Left cardiac atrium (tissue), 4 donors: ENCODE measurements at regions not wholly inside any gene's neighbourhood (a gene's known extent, or its start where the extent isn't known, plus 50 kb on each side); places are given as distances from the start of the nearest gene placed in this dataset.
A peak's percentile ranks its signal among the peaks of the same experiment; 100 is the strongest.
"Not testable (repeated sequence)": the region's sequence is repeated elsewhere in the genome, so short reads cannot be mapped to it uniquely, and the experiment has no call there.

Source experiments
- ATAC-seq, 2 donors: fragments of 200-7000 bp; cut with Tn5 transposase; one replicate each; pipeline ENCODE4 v1.9.1; 2020; ENCODE audit warnings: mild to moderate bottlenecking in 2 of 2, moderate library complexity in 2 of 2
- DNase-seq: peaks from one replicate; pipeline ENCODE4 v3.0.0-alpha.2; 2020
- intact Hi-C, 2 donors: fragments of 100-400 bp; cut with DNase I; formaldehyde crosslinking; loops; one replicate each; pipeline versions ENCODE4 v1.14.1 to v1.15.1; 2022 to 2023
- donor health status: DM: no; HTN: yes; CAD: no.
- donor health status: DM: no; HTN: yes; CAD: no; lungs with severe emphysema.
- donor health status: DM: yes; HTN: yes; CAD: no.
- donor health status: Dilated cardiomyopathy.

GRCh38 chr1:189764391-189765320, 713.0 kb downstream of the BRINP3 start:
- no peak for DNase-seq
- intact Hi-C loops = no loop called here
- no peak for ATAC-seq

- DNase-seq (no peak), ATAC-seq (no peak)
- intact Hi-C loops = no loop called here
These were observed 708.2 kb downstream of the BRINP3 start for GRCh38 chr1:189769448-189769847.

GRCh38 chr1:189774721-189775287, 702.9 kb downstream of the BRINP3 start:
- ATAC-seq (no peak), DNase-seq (no peak)
- intact Hi-C loops = no loop called here

GRCh38 chr1:189775343-189775742, 702.3 kb downstream of the BRINP3 start:
- no peak for DNase-seq
- intact Hi-C loops = no loop called here
- peak in 1 of 2 donors; percentile 81 for ATAC-seq

- intact Hi-C loops = no loop called here
- DNase-seq (no peak), ATAC-seq (no peak)
These were observed 698.6 kb downstream of the BRINP3 start for GRCh38 chr1:189779034-189779433.

GRCh38 chr1:189782295-189782694, 695.4 kb downstream of the BRINP3 start:
- ATAC-seq (no peak), DNase-seq (no peak)
- intact Hi-C loops = no loop called here

- intact Hi-C loops = no loop called here
- ATAC-seq (no peak), DNase-seq (no peak)
These were observed 694.2 kb downstream of the BRINP3 start for GRCh38 chr1:189783456-189783855.

GRCh38 chr1:189786761-189787160, 690.9 kb downstream of the BRINP3 start:
- intact Hi-C loops = no loop called here
- ATAC-seq = no peak
- no peak for DNase-seq

GRCh38 chr1:189787201-189787600, 690.5 kb downstream of the BRINP3 start:
- no peak for ATAC-seq
- no peak for DNase-seq
- intact Hi-C loops = no loop called here

GRCh38 chr1:189790335-189790734, 687.3 kb downstream of the BRINP3 start:
- DNase-seq (no peak), ATAC-seq (no peak)
- intact Hi-C loops = no loop called here

GRCh38 chr1:189803364-189803763, 674.3 kb downstream of the BRINP3 start:
- ATAC-seq (no peak), DNase-seq (no peak)
- intact Hi-C loops = no loop called here

- intact Hi-C loops = no loop called here
- DNase-seq (no peak), ATAC-seq (no peak)
These were observed 673.3 kb downstream of the BRINP3 start for GRCh38 chr1:189804352-189804751.

GRCh38 chr1:189805735-189806134, 671.9 kb downstream of the BRINP3 start:
- DNase-seq (no peak), ATAC-seq (no peak)
- intact Hi-C loops = no loop called here

- intact Hi-C loops, ATAC-seq: not testable (repeated sequence)
- DNase-seq = peak; percentile 14
These were observed 667.0 kb downstream of the BRINP3 start for GRCh38 chr1:189810639-189811038.

- DNase-seq = no peak
- no peak for ATAC-seq
- intact Hi-C loops = no loop called here
These were observed 665.7 kb downstream of the BRINP3 start for GRCh38 chr1:189811960-189812359.

GRCh38 chr1:189816558-189816957, 661.1 kb downstream of the BRINP3 start:
- ATAC-seq = no peak
- DNase-seq = no peak
- intact Hi-C loops = no loop called here

GRCh38 chr1:189819751-189820150, 657.9 kb downstream of the BRINP3 start:
- intact Hi-C loops = no loop called here

GRCh38 chr1:189821833-189822232, 655.8 kb downstream of the BRINP3 start:
- ATAC-seq (no peak), DNase-seq (no peak)
- intact Hi-C loops = no loop called here

More at GRCh38 chr1:189819751-189820150, 657.9 kb downstream of the BRINP3 start:
- ATAC-seq (no peak), DNase-seq (no peak)

GRCh38 chr1:189834813-189835212, 642.9 kb downstream of the BRINP3 start:
- ATAC-seq (no peak), DNase-seq (no peak)
- intact Hi-C loops = no loop called here

GRCh38 chr1:189847613-189848012, 630.1 kb downstream of the BRINP3 start:
- intact Hi-C loops = no loop called here
- DNase-seq = no peak
- ATAC-seq = no peak
